ENCODE measurements at regions not wholly inside any gene's neighbourhood (a gene's known extent, or its start where the extent isn't known, plus 50 kb on each side); places are given as distances from the start of the nearest gene placed in this dataset.
"Not testable (repeated sequence)": the region's sequence is repeated elsewhere in the genome, so short reads cannot be mapped to it uniquely, and the experiment has no call there.

DNA sequence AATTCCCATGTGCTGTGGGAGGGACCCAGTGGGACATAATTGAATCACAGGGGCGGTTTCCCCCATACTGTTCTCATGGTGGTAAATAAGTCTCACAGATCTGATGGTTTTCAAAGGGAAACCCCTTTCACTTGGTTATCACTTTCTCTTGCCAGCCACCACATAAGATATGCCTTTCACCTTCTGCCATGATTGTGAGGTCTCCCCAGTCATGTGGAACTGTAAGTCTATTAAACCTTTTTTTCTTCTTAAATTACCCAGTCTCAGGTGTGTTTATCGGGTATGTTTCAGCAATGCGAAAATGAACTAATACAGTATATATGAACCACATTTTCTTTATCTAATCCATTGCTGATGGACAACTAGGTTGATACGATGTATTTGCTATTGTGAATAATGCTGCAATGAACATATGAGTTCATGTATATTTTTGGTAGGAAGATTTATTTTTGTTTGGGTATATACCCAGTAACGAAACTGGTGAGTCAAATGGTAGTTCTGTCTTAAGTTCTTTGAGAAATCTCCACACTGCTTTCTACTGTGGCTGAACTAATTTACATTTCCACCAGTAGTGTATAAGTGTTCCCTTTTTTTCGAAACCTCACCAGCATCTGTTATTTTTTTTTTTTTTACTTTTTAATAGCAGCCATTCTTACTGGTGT is 70.0 kb upstream of the HGF start:
- no peak overlapping the region for H3K4me3 Mint-ChIP-seq

DNA sequence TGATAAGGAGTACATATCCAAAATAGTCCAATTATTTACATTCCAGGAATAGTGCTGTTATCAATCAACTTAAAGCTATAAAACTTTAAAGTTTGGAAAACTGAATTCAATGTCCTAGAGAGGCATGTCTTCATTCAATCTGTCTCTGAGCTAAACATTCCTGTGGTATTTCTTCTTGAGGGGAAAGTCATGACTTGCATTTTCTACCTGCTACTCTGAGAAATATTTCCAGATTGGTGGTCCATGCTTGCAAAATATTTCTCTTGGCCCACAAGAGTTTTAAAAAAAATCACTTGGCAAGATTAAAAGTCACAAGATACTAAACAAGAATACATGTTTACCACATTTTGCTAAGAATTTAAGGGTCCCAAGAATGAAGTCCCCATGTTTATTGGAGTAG is 63.6 kb upstream of the HGF start:
- Mint-ChIP-seq H3K27me3 (no peaks in the 10 kb centered on the region), H3K9me3 (peaks cover 11% of the 10 kb centered on the region), H3K4me1 (ENCODE audit: low read depth) (no peaks in the 10 kb centered on the region), H3K27ac (no peak overlapping the region), H3K36me3 (ENCODE audit: low read depth) (no peaks in the 10 kb centered on the region), H3K4me3 (no peak overlapping the region)
- no peak for DNase-seq
- no peak for ATAC-seq
- CTCF ChIA-PET, result no interaction called here
- intact Hi-C loops (cut with micrococcal nuclease), result no loop called here
- TF ChIP-seq, protein P1, sequence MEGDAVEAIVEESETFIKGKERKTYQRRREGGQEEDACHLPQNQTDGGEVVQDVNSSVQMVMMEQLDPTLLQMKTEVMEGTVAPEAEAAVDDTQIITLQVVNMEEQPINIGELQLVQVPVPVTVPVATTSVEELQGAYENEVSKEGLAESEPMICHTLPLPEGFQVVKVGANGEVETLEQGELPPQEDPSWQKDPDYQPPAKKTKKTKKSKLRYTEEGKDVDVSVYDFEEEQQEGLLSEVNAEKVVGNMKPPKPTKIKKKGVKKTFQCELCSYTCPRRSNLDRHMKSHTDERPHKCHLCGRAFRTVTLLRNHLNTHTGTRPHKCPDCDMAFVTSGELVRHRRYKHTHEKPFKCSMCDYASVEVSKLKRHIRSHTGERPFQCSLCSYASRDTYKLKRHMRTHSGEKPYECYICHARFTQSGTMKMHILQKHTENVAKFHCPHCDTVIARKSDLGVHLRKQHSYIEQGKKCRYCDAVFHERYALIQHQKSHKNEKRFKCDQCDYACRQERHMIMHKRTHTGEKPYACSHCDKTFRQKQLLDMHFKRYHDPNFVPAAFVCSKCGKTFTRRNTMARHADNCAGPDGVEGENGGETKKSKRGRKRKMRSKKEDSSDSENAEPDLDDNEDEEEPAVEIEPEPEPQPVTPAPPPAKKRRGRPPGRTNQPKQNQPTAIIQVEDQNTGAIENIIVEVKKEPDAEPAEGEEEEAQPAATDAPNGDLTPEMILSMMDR (IDR thresholded peaks at IDR 0.05), result no peak
- POLR2A ChIA-PET, result no interaction called here

More for the DNA sequence above, 70.0 kb upstream of the HGF start:
- POLR2A ChIA-PET, result no interaction called here
- no peak for ATAC-seq
- no peaks in the 10 kb centered on the region for H3K4me1 Mint-ChIP-seq (ENCODE audit: low read depth)
- no peaks in the 10 kb centered on the region for H3K36me3 Mint-ChIP-seq (ENCODE audit: low read depth)
- no peak overlapping the region for H3K27ac Mint-ChIP-seq
- CTCF ChIA-PET, result no interaction called here
- DNase-seq, result no peak
- no peaks in the 10 kb centered on the region for H3K27me3 Mint-ChIP-seq
- peaks cover 10% of the 10 kb centered on the region for H3K9me3 Mint-ChIP-seq
- TF ChIP-seq, protein P1 (IDR thresholded peaks at IDR 0.05), result no peak
- intact Hi-C loops (cut with micrococcal nuclease), result no loop called here

DNA sequence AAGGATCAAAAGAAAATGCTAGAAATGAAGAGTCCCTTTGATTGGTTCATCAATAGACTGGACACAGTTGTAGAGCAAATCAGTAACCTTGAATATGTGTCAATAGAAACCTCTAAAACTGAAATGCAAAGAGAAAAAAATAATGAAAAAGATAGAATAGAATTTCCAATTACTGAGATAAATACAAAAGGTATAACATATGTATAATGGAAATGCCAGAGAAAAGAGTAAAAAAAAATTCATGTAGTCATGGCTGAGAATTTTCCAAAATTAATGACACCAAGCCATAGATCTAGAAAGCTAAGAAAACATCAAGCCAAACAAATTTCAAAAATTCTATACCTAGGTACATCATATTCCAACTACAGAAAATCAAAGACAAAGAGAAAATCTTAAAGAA is 62.0 kb upstream of the HGF start:
- Mint-ChIP-seq H3K27ac (no peak overlapping the region), H3K4me1 (ENCODE audit: low read depth) (no peaks in the 10 kb centered on the region), H3K27me3 (no peaks in the 10 kb centered on the region), H3K9me3 (peaks cover 11% of the 10 kb centered on the region), H3K36me3 (ENCODE audit: low read depth) (no peaks in the 10 kb centered on the region), H3K4me3 (no peak overlapping the region)
- intact Hi-C loops (cut with micrococcal nuclease), result no loop called here
- TF ChIP-seq, protein P1 (IDR thresholded peaks at IDR 0.05), result no peak
- CTCF ChIA-PET, result no interaction called here
- no peak for DNase-seq
- POLR2A ChIA-PET, result no interaction called here
- no peak for ATAC-seq

GRCh38 chr7:81829511-81829910 is 59.7 kb upstream of the HGF start:
- intact Hi-C loops (cut with micrococcal nuclease); H3K27me3 Mint-ChIP-seq; H3K36me3 Mint-ChIP-seq (ENCODE audit: low read depth); ATAC-seq; H3K27ac Mint-ChIP-seq; H3K4me1 Mint-ChIP-seq (ENCODE audit: low read depth); H3K4me3 Mint-ChIP-seq; DNase-seq; POLR2A ChIA-PET; CTCF ChIA-PET: not testable (repeated sequence)
- peaks cover 11% of the 10 kb centered on the region for H3K9me3 Mint-ChIP-seq

DNA sequence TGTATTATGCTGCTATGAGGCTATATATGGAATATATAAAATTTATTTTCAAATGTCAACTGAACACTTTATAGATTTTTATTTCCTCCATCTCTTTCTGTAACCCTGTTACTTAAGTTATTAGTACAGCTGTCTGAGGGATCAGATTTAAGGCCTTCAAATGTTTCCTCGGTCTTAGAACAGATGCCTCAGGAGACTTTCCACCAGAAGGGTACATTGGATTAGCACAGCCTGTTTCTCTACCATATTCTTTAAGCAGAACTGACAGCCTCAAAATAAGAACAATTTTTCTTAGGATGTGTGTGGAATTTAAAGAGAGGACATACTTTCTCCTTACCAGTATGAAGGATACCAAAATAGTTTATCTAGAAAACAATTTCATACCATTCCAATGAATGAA is 53.0 kb upstream of the HGF start:
- ATAC-seq (no peak), DNase-seq (no peak)
- intact Hi-C loops (cut with micrococcal nuclease), result no loop called here
- no peaks in the 10 kb centered on the region for H3K9me3 Mint-ChIP-seq
- H3K27me3 Mint-ChIP-seq, result no peaks in the 10 kb centered on the region
- no peaks in the 10 kb centered on the region for H3K4me1 Mint-ChIP-seq (ENCODE audit: low read depth)
- POLR2A ChIA-PET, result no interaction called here
- H3K36me3 Mint-ChIP-seq (ENCODE audit: low read depth), result no peaks in the 10 kb centered on the region
- no peak overlapping the region for H3K27ac Mint-ChIP-seq
- CTCF ChIA-PET, result no interaction called here
- TF ChIP-seq, protein P1 (IDR thresholded peaks at IDR 0.05), result no peak
- no peak overlapping the region for H3K4me3 Mint-ChIP-seq

DNA sequence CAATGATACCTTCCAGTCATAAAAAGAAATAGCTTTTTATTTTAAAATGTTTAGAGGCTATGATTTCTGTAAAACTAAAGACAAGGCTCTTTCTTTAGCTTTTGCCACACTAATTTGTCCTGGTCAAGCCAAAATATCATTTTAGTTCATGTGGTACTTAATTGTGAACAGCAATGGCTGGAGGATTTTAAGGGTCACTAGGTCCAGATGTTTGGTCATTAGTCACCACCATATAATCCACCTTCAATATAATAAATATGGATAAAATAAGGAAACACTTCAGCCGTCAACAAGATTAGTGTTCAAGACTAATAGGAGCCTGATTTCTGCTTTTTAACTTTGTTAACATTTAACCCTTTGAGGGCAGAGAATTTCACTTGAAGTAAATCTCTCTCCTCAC is 50.0 kb upstream of the HGF start:
- Mint-ChIP-seq H3K27ac (no peak overlapping the region), H3K9me3 (no peaks in the 10 kb centered on the region), H3K4me3 (no peak overlapping the region), H3K36me3 (ENCODE audit: low read depth) (no peaks in the 10 kb centered on the region), H3K27me3 (no peaks in the 10 kb centered on the region), H3K4me1 (ENCODE audit: low read depth) (no peaks in the 10 kb centered on the region)
- ChIA-PET POLR2A (no interaction called here), CTCF (no interaction called here)
- no peak for ATAC-seq
- TF ChIP-seq, protein P1 (IDR thresholded peaks at IDR 0.05), result no peak
- intact Hi-C loops (cut with micrococcal nuclease), result no loop called here
- no peak for DNase-seq
